ENCODE measurements at regions not wholly inside any gene's neighbourhood (a gene's known extent, or its start where the extent isn't known, plus 50 kb on each side); places are given as distances from the start of the nearest gene placed in this dataset.

DNA sequence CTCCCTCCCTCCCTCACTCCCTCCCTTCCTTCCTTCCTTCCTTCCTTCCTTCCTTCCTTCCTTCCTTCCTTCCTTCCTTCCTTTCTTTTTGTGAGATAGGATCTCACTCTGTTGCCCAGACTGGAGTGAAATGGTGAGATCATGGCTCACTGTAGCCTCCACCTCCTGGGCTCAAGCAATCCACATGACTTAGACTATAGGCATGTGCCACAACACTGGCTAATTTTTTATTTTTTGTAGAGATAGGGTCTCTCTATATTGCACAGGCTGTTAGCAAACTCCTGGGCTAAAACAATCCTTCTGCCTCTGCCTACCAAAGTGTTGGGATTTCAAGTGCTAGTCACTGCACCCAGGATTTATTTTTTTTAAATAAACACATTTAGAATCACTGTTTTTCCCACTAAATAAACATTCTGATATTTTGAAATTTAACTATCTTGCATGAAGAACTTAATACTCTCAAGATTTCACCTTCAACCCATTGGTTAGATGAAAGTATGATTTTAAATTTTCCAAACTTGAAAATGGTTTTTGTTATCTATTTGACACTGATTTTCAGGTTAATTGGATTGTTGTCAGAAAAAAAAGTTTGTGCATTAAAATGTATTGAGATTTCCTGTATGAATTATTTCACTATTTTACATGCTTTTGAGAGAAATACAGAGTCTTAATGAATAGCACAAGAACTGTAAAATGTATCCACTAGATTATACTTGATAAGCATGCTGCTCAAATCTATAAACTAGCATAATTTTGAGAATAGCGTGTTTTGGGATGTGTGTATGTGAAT, 745.1 kb downstream of the TSN start:
- FAIRE-seq (no peak), DNase-seq (no peak), ATAC-seq (no peak)
- H3K27ac ChIP-seq = no peak overlapping the region
- no peaks in the 10 kb centered on the region for H3K27me3 ChIP-seq
- TF ChIP-seq, protein P1, sequence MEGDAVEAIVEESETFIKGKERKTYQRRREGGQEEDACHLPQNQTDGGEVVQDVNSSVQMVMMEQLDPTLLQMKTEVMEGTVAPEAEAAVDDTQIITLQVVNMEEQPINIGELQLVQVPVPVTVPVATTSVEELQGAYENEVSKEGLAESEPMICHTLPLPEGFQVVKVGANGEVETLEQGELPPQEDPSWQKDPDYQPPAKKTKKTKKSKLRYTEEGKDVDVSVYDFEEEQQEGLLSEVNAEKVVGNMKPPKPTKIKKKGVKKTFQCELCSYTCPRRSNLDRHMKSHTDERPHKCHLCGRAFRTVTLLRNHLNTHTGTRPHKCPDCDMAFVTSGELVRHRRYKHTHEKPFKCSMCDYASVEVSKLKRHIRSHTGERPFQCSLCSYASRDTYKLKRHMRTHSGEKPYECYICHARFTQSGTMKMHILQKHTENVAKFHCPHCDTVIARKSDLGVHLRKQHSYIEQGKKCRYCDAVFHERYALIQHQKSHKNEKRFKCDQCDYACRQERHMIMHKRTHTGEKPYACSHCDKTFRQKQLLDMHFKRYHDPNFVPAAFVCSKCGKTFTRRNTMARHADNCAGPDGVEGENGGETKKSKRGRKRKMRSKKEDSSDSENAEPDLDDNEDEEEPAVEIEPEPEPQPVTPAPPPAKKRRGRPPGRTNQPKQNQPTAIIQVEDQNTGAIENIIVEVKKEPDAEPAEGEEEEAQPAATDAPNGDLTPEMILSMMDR (IDR thresholded peaks at IDR 0.05) = no peak
- intact Hi-C loops (cut with DNase I) = no loop called here
- no peaks in the 10 kb centered on the region for H3K9me3 ChIP-seq
- no peaks in the 10 kb centered on the region for H3K4me1 ChIP-seq
- 87 to 93% methylated on average over 1 of the region's 1 CpG for WGBS, 2 donors
- no peaks in the 10 kb centered on the region for H3K36me3 ChIP-seq
- no peak overlapping the region for H3K4me3 ChIP-seq

DNA sequence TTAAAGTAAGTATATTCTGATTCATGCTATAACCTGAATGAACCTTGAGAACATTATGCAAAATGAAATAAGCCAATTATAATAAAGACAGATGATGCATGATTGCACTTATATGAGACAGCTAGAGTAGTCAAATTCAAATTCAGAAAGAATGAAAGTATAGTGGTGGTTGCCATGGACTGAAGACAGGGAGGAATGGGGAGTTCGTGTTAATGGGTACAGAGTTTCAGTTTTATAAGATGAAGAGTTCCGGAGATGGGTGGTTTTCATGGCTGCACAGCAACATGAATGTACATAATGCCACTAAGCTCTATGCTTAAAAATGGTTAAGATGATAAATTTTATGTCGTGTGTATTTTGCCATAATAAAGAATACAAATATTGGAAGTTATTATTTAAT, 751.2 kb downstream of the TSN start:
- TF ChIP-seq, protein P1 (IDR thresholded peaks at IDR 0.05) = no peak
- Histone ChIP-seq H3K27ac (no peak overlapping the region), H3K9me3 (no peaks in the 10 kb centered on the region), H3K4me1 (no peaks in the 10 kb centered on the region), H3K27me3 (no peaks in the 10 kb centered on the region), H3K36me3 (no peaks in the 10 kb centered on the region), H3K4me3 (no peak overlapping the region)
- 69 to 78% methylated on average over 3 of the region's 3 CpGs for WGBS, 2 donors
- DNase-seq (no peak), ATAC-seq (no peak), FAIRE-seq (no peak)
- intact Hi-C loops (cut with DNase I) = no loop called here

DNA sequence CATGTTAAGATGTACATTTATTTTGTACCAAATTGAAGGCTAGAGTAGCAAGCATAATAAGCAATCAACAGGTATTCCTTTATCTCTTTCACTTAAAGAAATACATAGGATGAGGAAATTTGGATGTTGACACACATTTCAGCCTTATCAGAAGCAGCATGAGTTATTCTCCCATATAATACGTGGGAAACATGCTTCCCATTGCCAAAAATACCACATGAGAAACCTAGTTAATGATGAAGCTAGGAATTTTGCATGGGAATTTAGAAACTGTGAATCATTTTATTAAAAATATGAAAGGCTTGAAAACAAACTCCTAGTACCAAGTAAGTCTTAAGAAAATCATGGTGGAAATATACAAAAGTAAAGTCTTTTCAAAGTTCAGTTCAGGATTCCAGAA, 751.8 kb downstream of the TSN start:
- intact Hi-C loops (cut with DNase I) = no loop called here
- TF ChIP-seq, protein P1 (IDR thresholded peaks at IDR 0.05) = no peak
- 12 to 16% methylated on average over 1 of the region's 1 CpG for WGBS, 2 donors
- ATAC-seq (no peak), DNase-seq (no peak), FAIRE-seq (no peak)
- H3K4me1 ChIP-seq = no peaks in the 10 kb centered on the region
- no peak overlapping the region for H3K27ac ChIP-seq
- H3K36me3 ChIP-seq = no peaks in the 10 kb centered on the region
- no peaks in the 10 kb centered on the region for H3K27me3 ChIP-seq
- no peaks in the 10 kb centered on the region for H3K9me3 ChIP-seq
- H3K4me3 ChIP-seq = no peak overlapping the region

DNA sequence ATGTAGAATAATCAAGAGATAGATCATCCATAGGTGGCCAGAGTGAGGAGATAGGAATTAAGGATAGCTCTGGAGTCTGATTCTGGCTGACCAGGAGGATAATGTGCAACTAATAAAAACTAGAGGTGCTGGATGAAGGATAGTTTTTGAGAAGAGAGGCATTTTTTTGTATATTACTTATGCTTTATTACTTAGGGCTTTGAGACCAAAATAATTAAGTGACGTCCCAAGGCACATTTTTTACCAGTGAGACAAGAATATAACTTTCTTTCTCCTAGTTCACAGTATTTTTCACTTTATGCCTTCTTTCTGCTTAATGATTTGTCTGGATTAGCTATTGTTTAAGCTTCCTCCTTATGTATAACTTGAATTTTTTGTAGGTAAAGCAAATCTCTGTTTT, 756.6 kb downstream of the TSN start:
- Histone ChIP-seq H3K27ac (no peak overlapping the region), H3K4me3 (no peak overlapping the region), H3K9me3 (no peaks in the 10 kb centered on the region), H3K27me3 (no peaks in the 10 kb centered on the region), H3K36me3 (no peaks in the 10 kb centered on the region), H3K4me1 (no peaks in the 10 kb centered on the region)
- no peak for FAIRE-seq
- ATAC-seq = no peak
- intact Hi-C loops (cut with DNase I) = no loop called here
- 55 to 72% methylated on average over 1 of the region's 1 CpG for WGBS, 2 donors
- no peak for DNase-seq
- TF ChIP-seq, protein P1 (IDR thresholded peaks at IDR 0.05) = no peak

DNA sequence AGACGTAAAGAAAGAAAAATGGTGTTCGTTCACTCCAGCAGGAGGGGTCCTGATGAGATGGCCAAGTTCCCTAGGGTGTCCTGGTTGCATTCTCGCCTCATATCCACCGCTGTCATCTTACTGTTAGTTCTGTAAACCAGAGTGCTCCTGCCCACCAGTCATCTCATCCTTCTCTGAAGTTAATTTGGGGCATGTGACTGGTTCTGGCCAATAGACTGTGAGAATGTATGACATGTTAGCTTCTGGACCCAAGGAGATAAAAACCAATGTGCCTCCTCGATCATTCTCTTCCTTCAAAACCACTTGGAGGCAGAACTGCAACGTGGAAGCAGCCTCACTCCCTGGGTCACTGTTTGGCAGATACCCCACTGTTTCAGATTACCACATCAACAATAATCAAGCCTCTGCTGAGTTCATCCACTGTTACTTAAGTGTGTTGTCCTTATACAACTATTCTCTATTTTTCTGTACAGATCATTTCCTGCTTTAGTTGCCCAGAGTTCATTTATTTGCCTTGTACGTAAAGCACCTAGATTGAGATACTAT, 759.1 kb downstream of the TSN start:
- DNase-seq (no peak), ATAC-seq (no peak), FAIRE-seq (no peak)
- intact Hi-C loops (cut with DNase I) = no loop called here
- no peaks in the 10 kb centered on the region for H3K27me3 ChIP-seq
- H3K9me3 ChIP-seq = no peaks in the 10 kb centered on the region
- no peak overlapping the region for H3K4me3 ChIP-seq
- TF ChIP-seq, protein P1 (IDR thresholded peaks at IDR 0.05) = no peak
- no peaks in the 10 kb centered on the region for H3K4me1 ChIP-seq
- no peak overlapping the region for H3K27ac ChIP-seq
- 73 to 84% methylated on average over 7 of the region's 7 CpGs for WGBS, 2 donors
- H3K36me3 ChIP-seq = no peaks in the 10 kb centered on the region
